ENCODE measurements at regions not wholly inside any gene's neighbourhood (a gene's known extent, or its start where the extent isn't known, plus 50 kb on each side); places are given as distances from the start of the nearest gene placed in this dataset.

GRCh38 chr22:48531761-48532435, 1295.8 kb downstream of the BRD1 start:
- no peaks in the 10 kb centered on the region; the same call in 1 of the 2 replicates for H3K27me3 ChIP-seq (ENCODE audit: control insufficient read depth, insufficient read depth, low read length)
- DNase-seq (ENCODE audit: low read depth, low spot score) (no peak), ATAC-seq (no peak)
- H3K9me3 ChIP-seq (ENCODE audit: control insufficient read depth, insufficient read depth, low read depth, low read length), result no peaks in the 10 kb centered on the region
- no TSS peak for BruUV-seq (replicated peaks)
- no peak overlapping the region for H3K27ac ChIP-seq (ENCODE audit: low read length)
- no peaks in the 10 kb centered on the region for H3K36me3 ChIP-seq (ENCODE audit: control insufficient read depth, insufficient read depth, low read length)
- no peaks in the 10 kb centered on the region for H3K4me1 ChIP-seq (ENCODE audit: control insufficient read depth, insufficient read depth, low read length)
- POLR2A ChIA-PET, result no interaction called here
- intact Hi-C loops (cut with micrococcal nuclease; ENCODE audit: unreplicated experiment), result no loop called here
- H3K4me3 ChIP-seq (ENCODE audit: low read depth in 2 of 2, low read length in 2 of 2), result no peak overlapping the region
- in situ Hi-C loops (cut with HindIII; ENCODE audit: low pct_unique_long_range_greater_than_20kb, low sequenced_read_pairs), result no loop called here
- CTCF ChIA-PET, result no interaction called here
- no peak for TF ChIP-seq POLR2AphosphoS5 (IDR thresholded peaks at IDR 0.05; ENCODE audit: low read depth, low read length)
- no peak for TF ChIP-seq TCF7L2 (IDR thresholded peaks at IDR 0.05; ENCODE audit: low read depth, low read length)
- no peak for TF ChIP-seq SIN3A (IDR thresholded peaks at IDR 0.05; ENCODE audit: borderline replicate concordance, insufficient read depth, low read depth, low read length)
- TF ChIP-seq CTCF (IDR thresholded peaks at IDR 0.05), result no peak
- no peak for TF ChIP-seq REST (IDR thresholded peaks at IDR 0.05; ENCODE audit: insufficient read depth in 1 of 2, low read depth in 2 of 2, low read length in 1 of 2)

GRCh38 chr22:48531108-48531507, 1296.6 kb downstream of the BRD1 start:
- intact Hi-C loops (cut with micrococcal nuclease; ENCODE audit: unreplicated experiment) (no loop called here), in situ Hi-C loops (cut with HindIII; ENCODE audit: low pct_unique_long_range_greater_than_20kb, low sequenced_read_pairs) (no loop called here)
- BruUV-seq (replicated peaks), result no TSS peak
- CTCF ChIA-PET, result no interaction called here
- Histone ChIP-seq H3K36me3 (ENCODE audit: control insufficient read depth, insufficient read depth, low read length) (no peaks in the 10 kb centered on the region), H3K27me3 (ENCODE audit: control insufficient read depth, insufficient read depth, low read length) (no peaks in the 10 kb centered on the region; the same call in 1 of the 2 replicates), H3K27ac (ENCODE audit: low read length) (no peak overlapping the region), H3K4me3 (ENCODE audit: low read depth in 2 of 2, low read length in 2 of 2) (no peak overlapping the region), H3K9me3 (ENCODE audit: control insufficient read depth, insufficient read depth, low read depth, low read length) (no peaks in the 10 kb centered on the region), H3K4me1 (ENCODE audit: control insufficient read depth, insufficient read depth, low read length) (no peaks in the 10 kb centered on the region)
- DNase-seq (ENCODE audit: low read depth, low spot score), result no peak
- POLR2A ChIA-PET, result no interaction called here
- TF ChIP-seq CTCF (IDR thresholded peaks at IDR 0.05) (no peak), REST (IDR thresholded peaks at IDR 0.05; ENCODE audit: insufficient read depth in 1 of 2, low read depth in 2 of 2, low read length in 1 of 2) (no peak), TCF7L2 (IDR thresholded peaks at IDR 0.05; ENCODE audit: low read depth, low read length) (no peak), POLR2AphosphoS5 (IDR thresholded peaks at IDR 0.05; ENCODE audit: low read depth, low read length) (no peak), SIN3A (IDR thresholded peaks at IDR 0.05; ENCODE audit: borderline replicate concordance, insufficient read depth, low read depth, low read length) (no peak)
- ATAC-seq, result no peak

All from Panc1 (cell line).